PFSK-1 (cell line): ENCODE measurements at regions not wholly inside any gene's neighbourhood (a gene's known extent, or its start where the extent isn't known, plus 50 kb on each side); places are given as distances from the start of the nearest gene placed in this dataset.

ENCODE experiments used
- FOXP2 ChIP-seq: optimal IDR thresholded peaks from 2 replicates; pipeline ENCODE3; 2011; ENCODE audit warnings: borderline replicate concordance, control low read depth, inconsistent platforms; ENCODE audit not compliant: insufficient read depth; ENCODE audit errors: extremely low read length, extremely low read depth
- POLR2AphosphoS5 ChIP-seq: IDR thresholded peaks from 2 replicates; pipeline ENCODE4 v1.6.1; 2012; ENCODE audit warnings: low read depth, mild to moderate bottlenecking, control low read depth, low read length, moderate library complexity
- REST ChIP-seq, 2 experiments: IDR thresholded peaks; 2 replicates each; pipeline versions ENCODE4 v1.6.1 to v1.8.0; 2011 to 2012; ENCODE audit warnings: low read depth in 2 of 2, low read length in 2 of 2, control low read depth in 1 of 2, inconsistent platforms in 1 of 2, mild to moderate bottlenecking in 1 of 2, moderate library complexity in 1 of 2; ENCODE audit not compliant: insufficient read depth in 1 of 2
- SIN3A ChIP-seq: IDR thresholded peaks from 2 replicates; pipeline ENCODE4 v1.6.1; 2012; ENCODE audit warnings: mild to moderate bottlenecking, low read length, moderate library complexity, borderline replicate concordance; ENCODE audit not compliant: insufficient read depth
- TAF1 ChIP-seq: IDR thresholded peaks from 2 replicates; pipeline ENCODE4 v1.6.1; 2012; ENCODE audit warnings: low read length, control low read depth, borderline replicate concordance; ENCODE audit not compliant: insufficient read depth

- TF ChIP-seq FOXP2 (no peak), REST (IDR thresholded peaks at IDR 0.05; ENCODE audit: insufficient read depth in 1 of 2, low read depth in 2 of 2, low read length in 2 of 2) (no peak), TAF1 (no peak), SIN3A (no peak), POLR2AphosphoS5 (no peak)
Measured at GRCh38 chr5:96147866-96148265, 186.2 kb upstream of the ELL2 start.

GRCh38 chr5:96146675-96147074 is 185.0 kb upstream of the ELL2 start:
- TF ChIP-seq REST (IDR thresholded peaks at IDR 0.05; ENCODE audit: insufficient read depth in 1 of 2, low read depth in 2 of 2, low read length in 2 of 2) (no peak), POLR2AphosphoS5 (no peak), FOXP2 (no peak), SIN3A (no peak), TAF1 (no peak)

GRCh38 chr5:96144289-96144688 is 182.6 kb upstream of the ELL2 start:
- TF ChIP-seq REST (IDR thresholded peaks at IDR 0.05; ENCODE audit: insufficient read depth in 1 of 2, low read depth in 2 of 2, low read length in 2 of 2) = no peak
- TF ChIP-seq SIN3A = no peak
- no peak for TF ChIP-seq POLR2AphosphoS5
- no peak for TF ChIP-seq FOXP2

- no peak for TF ChIP-seq POLR2AphosphoS5
- no peak for TF ChIP-seq SIN3A
- TF ChIP-seq TAF1 = no peak
- no peak for TF ChIP-seq REST (IDR thresholded peaks at IDR 0.05; ENCODE audit: insufficient read depth in 1 of 2, low read depth in 2 of 2, low read length in 2 of 2)
- no peak for TF ChIP-seq FOXP2
Measured at GRCh38 chr5:96143450-96143849, 181.8 kb upstream of the ELL2 start.

GRCh38 chr5:96142786-96143434 is 181.3 kb upstream of the ELL2 start:
- no peak for TF ChIP-seq TAF1
